PC-3 (cell line): ENCODE measurements at regions not wholly inside any gene's neighbourhood (a gene's known extent, or its start where the extent isn't known, plus 50 kb on each side); places are given as distances from the start of the nearest gene placed in this dataset.

Experiments
- ATAC-seq: fragments of 200-7000 bp; cut with Tn5 transposase; 2 replicates; pipeline ENCODE4 v1.9.1; 2020; ENCODE audit warnings: mild to moderate bottlenecking, moderate library complexity
- BruUV-seq: library from RNA; stranded (reverse); fragments of 400-500 nt; replicated peaks from 2 replicates; lab custom pipeline; 2021; lab: Mats Ljungman, UMichigan
- CTCF ChIA-PET: fragments of 300-600 bp; sonication (Branson Sonifier 250); formaldehyde crosslinking; loops from one replicate; lab custom pipeline; 2022; ENCODE audit warnings: antibody characterized with exemption; lab: Charles Lee
- POLR2A ChIA-PET: fragments of 300-600 bp; sonication (Branson Sonifier 250); formaldehyde crosslinking; loops from one replicate; lab custom pipeline; 2022; ENCODE audit warnings: antibody characterized with exemption; ENCODE audit not compliant: unreplicated experiment; lab: Charles Lee
- DNase-seq: peaks from one replicate; pipeline ENCODE4 v3.0.0-alpha.2; 2015
- H2AFZ ChIP-seq: fragments of 300-600 bp; sonication (generic); 2 replicates; pipeline ENCODE4 v1.6.0; 2016; ENCODE audit warnings: antibody characterized with exemption, low read length
- H3F3A ChIP-seq: fragments of 300-600 bp; sonication (generic); one replicate; pipeline ENCODE4 v1.6.0; 2017; ENCODE audit warnings: antibody characterized with exemption, low read length, control low read depth, mild to moderate bottlenecking; ENCODE audit not compliant: unreplicated experiment
- H3K27ac ChIP-seq: fragments of 300-600 bp; sonication (generic); 2 replicates; pipeline ENCODE4 v1.5.1; 2016; ENCODE audit warnings: mild to moderate bottlenecking, low read length
- H3K27me3 ChIP-seq: fragments of 300-600 bp; sonication (generic); 2 replicates; pipeline ENCODE4 v1.6.1; 2016; ENCODE audit warnings: low read length, mixed read lengths
- H3K36me3 ChIP-seq: fragments of 300-600 bp; sonication (generic); 2 replicates; pipeline ENCODE4 v1.6.1; 2016; ENCODE audit warnings: low read depth, mixed run types, low read length, mixed read lengths
- H3K4me1 ChIP-seq: fragments of 300-600 bp; sonication (generic); 2 replicates; pipeline ENCODE4 v1.5.1; 2016; ENCODE audit warnings: low read length; ENCODE audit not compliant: insufficient read depth
- H3K4me2 ChIP-seq: fragments of 300-600 bp; sonication (generic); 2 replicates; pipeline ENCODE4 v1.6.0; 2016; ENCODE audit warnings: low read length
- H3K4me3 ChIP-seq: fragments of 300-600 bp; sonication (generic); 2 replicates; pipeline ENCODE4 v1.5.1; 2016; ENCODE audit warnings: mild to moderate bottlenecking, low read length, mixed read lengths
- H3K79me2 ChIP-seq: fragments of 300-600 bp; sonication (generic); 2 replicates; pipeline ENCODE4 v1.6.1; 2017; ENCODE audit warnings: low read length, mixed read lengths
- H3K9ac ChIP-seq: fragments of 300-600 bp; sonication (generic); 2 replicates; pipeline ENCODE4 v1.6.0; 2016; ENCODE audit warnings: mild to moderate bottlenecking, low read length
- H3K9me2 ChIP-seq: fragments of 300-600 bp; sonication (generic); replicated peaks from 2 replicates; pipeline ENCODE4 v1.6.1; 2016; ENCODE audit warnings: mixed run types, low read length, mixed read lengths
- H3K9me3 ChIP-seq: fragments of 300-600 bp; sonication (generic); 2 replicates; pipeline ENCODE4 v1.6.1; 2016; ENCODE audit warnings: low read length, mixed read lengths
- H4K20me1 ChIP-seq: fragments of 300-600 bp; sonication (generic); 2 replicates; pipeline ENCODE4 v1.6.1; 2016; ENCODE audit warnings: low read length, mixed read lengths
- CTCF ChIP-seq: fragments of 300-600 bp; sonication (generic); conservative IDR thresholded peaks from 2 replicates; pipeline ENCODE4 v1.5.1; 2017; ENCODE audit warnings: antibody characterized with exemption, low read depth, mild to moderate bottlenecking, low read length
- EZH2 ChIP-seq: fragments of 300-600 bp; sonication (generic); IDR thresholded peaks from one replicate; pipeline ENCODE4 v1.6.1; 2017; ENCODE audit warnings: antibody characterized with exemption, mild to moderate bottlenecking, low read length; ENCODE audit not compliant: unreplicated experiment
- EZH2phosphoT487 ChIP-seq: fragments of 300-600 bp; sonication (generic); IDR thresholded peaks from 2 replicates; pipeline ENCODE4 v1.6.1; 2018; ENCODE audit warnings: mild to moderate bottlenecking, antibody characterized with exemption, low read length, borderline replicate concordance
- intact Hi-C: fragments of 100-400 bp; cut with micrococcal nuclease; formaldehyde crosslinking; loops from 2 replicates; pipeline ENCODE4 v1.9.0; 2023

GRCh38 chr12:98123021-98123461 lies 392.3 kb upstream of the TMPO start:
- H3K9me3 ChIP-seq = no peaks in the 10 kb centered on the region
- H3K36me3 ChIP-seq = no peaks in the 10 kb centered on the region
- no peak overlapping the region for H3K4me2 ChIP-seq
- no peak overlapping the region for H3K9ac ChIP-seq
- no peaks in the 10 kb centered on the region for H4K20me1 ChIP-seq
- H3F3A ChIP-seq = no peaks in the 10 kb centered on the region
- no peaks in the 10 kb centered on the region for H3K79me2 ChIP-seq
- H2AFZ ChIP-seq = no peak overlapping the region
- DNase-seq = no peak
- ChIA-PET POLR2A (no interaction called here), CTCF (no interaction called here)
- no peak for ATAC-seq
- no peaks in the 10 kb centered on the region for H3K9me2 ChIP-seq
- intact Hi-C loops = no loop called here
- no peak overlapping the region for H3K27ac ChIP-seq
- peaks cover 24% of the 10 kb centered on the region; the same call in 1 of the 2 replicates for H3K27me3 ChIP-seq
- TF ChIP-seq EZH2 (no peak), CTCF (no peak), EZH2phosphoT487 (no peak)
- no peak overlapping the region for H3K4me3 ChIP-seq
- H3K4me1 ChIP-seq = no peaks in the 10 kb centered on the region
- BruUV-seq = no TSS peak

GRCh38 chr12:98126637-98127335 lies 388.6 kb upstream of the TMPO start:
- Histone ChIP-seq H3K9me2 (no peaks in the 10 kb centered on the region), H3K4me2 (no peak overlapping the region), H3K27ac (no peak overlapping the region), H3K4me1 (no peaks in the 10 kb centered on the region), H4K20me1 (no peaks in the 10 kb centered on the region), H3K27me3 (peaks cover 22% of the 10 kb centered on the region; the same call in 1 of the 2 replicates), H2AFZ (no peak overlapping the region), H3K4me3 (no peak overlapping the region), H3K79me2 (no peaks in the 10 kb centered on the region), H3K36me3 (no peaks in the 10 kb centered on the region), H3K9me3 (no peaks in the 10 kb centered on the region), H3F3A (no peaks in the 10 kb centered on the region), H3K9ac (no peak overlapping the region)
- intact Hi-C loops = no loop called here
- ChIA-PET POLR2A (no interaction called here), CTCF (no interaction called here)
- DNase-seq = no peak
- no peak for ATAC-seq
- TF ChIP-seq CTCF (no peak), EZH2 (no peak), EZH2phosphoT487 (no peak)
- BruUV-seq = no TSS peak

GRCh38 chr12:98127336-98127679 lies 388.1 kb upstream of the TMPO start:
- TF ChIP-seq CTCF = no peak
- no peak for TF ChIP-seq EZH2phosphoT487
- TF ChIP-seq EZH2 = no peak
- Histone ChIP-seq H4K20me1 (no peaks in the 10 kb centered on the region), H3K79me2 (no peaks in the 10 kb centered on the region), H3K4me2 (no peak overlapping the region), H3K27me3 (peaks cover 22% of the 10 kb centered on the region; the same call in 1 of the 2 replicates), H3K36me3 (no peaks in the 10 kb centered on the region), H3K27ac (no peak overlapping the region), H3K9ac (no peak overlapping the region), H3K4me1 (no peaks in the 10 kb centered on the region), H3K9me3 (no peaks in the 10 kb centered on the region), H3K9me2 (no peaks in the 10 kb centered on the region), H3K4me3 (no peak overlapping the region), H3F3A (no peaks in the 10 kb centered on the region), H2AFZ (no peak overlapping the region)
- no peak for ATAC-seq
- ChIA-PET CTCF (no interaction called here), POLR2A (no interaction called here)
- intact Hi-C loops = no loop called here
- no TSS peak for BruUV-seq
- DNase-seq = no peak
